ENCODE measurements at regions not wholly inside any gene's neighbourhood (a gene's known extent, or its start where the extent isn't known, plus 50 kb on each side); places are given as distances from the start of the nearest gene placed in this dataset.

- Mint-ChIP-seq H3K36me3 (ENCODE audit: insufficient read depth, unreplicated experiment) (no peaks in the 10 kb centered on the region), H3K4me3 (ENCODE audit: unreplicated experiment) (no peak overlapping the region), H3K27ac (ENCODE audit: unreplicated experiment) (no peak overlapping the region), H3K9me3 (ENCODE audit: unreplicated experiment) (no peaks in the 10 kb centered on the region), H3K4me1 (ENCODE audit: low read depth, unreplicated experiment) (peaks cover 6% of the 10 kb centered on the region), H3K27me3 (ENCODE audit: insufficient read depth, unreplicated experiment) (no peaks in the 10 kb centered on the region)
- DNase-seq, result no peak
- TF ChIP-seq CTCF (IDR thresholded peaks at IDR 0.05; ENCODE audit: insufficient read depth in 1 of 2, low read depth in 1 of 2, low read length in 1 of 2, severe bottlenecking in 1 of 2, unreplicated experiment in 1 of 2), result no peak
- ChIA-PET CTCF (no interaction called here), POLR2A (no interaction called here)
- intact Hi-C loops (cut with micrococcal nuclease; ENCODE audit: unreplicated experiment), result no loop called here
- Histone ChIP-seq H3K36me3 (ENCODE audit: control insufficient read depth, insufficient read depth, low read length) (no peaks in the 10 kb centered on the region), H3K4me3 (ENCODE audit: low read depth, low read length) (no peak overlapping the region), H3K27me3 (replicated peaks; ENCODE audit: control insufficient read depth, insufficient read depth, low read length) (no peaks in the 10 kb centered on the region), H3K4me1 (0 out of 2 replicates have a peak, but pooled peaks cover 6% of the 10 kb centered on the region), H3K9me3 (no peaks in the 10 kb centered on the region)
- BruUV-seq (replicated peaks), result no TSS peak
These were observed 1937.5 kb upstream of the SEL1L start for GRCh38 chr14:83470959-83471695.

GRCh38 chr14:83473416-83474235 lies 1940.0 kb upstream of the SEL1L start:
- H3K4me3 Mint-ChIP-seq (ENCODE audit: unreplicated experiment), result peak overlapping the region; percentile 35
- no peaks in the 10 kb centered on the region for H3K36me3 ChIP-seq (ENCODE audit: control insufficient read depth, insufficient read depth, low read length)
- ChIA-PET CTCF (no interaction called here), POLR2A (no interaction called here)
- no peak overlapping the region for H3K27ac Mint-ChIP-seq (ENCODE audit: unreplicated experiment)
- TF ChIP-seq CTCF (IDR thresholded peaks at IDR 0.05; ENCODE audit: insufficient read depth in 1 of 2, low read depth in 1 of 2, low read length in 1 of 2, severe bottlenecking in 1 of 2, unreplicated experiment in 1 of 2), result no peak
- peaks cover 6% of the 10 kb centered on the region for H3K4me1 Mint-ChIP-seq (ENCODE audit: low read depth, unreplicated experiment)
- H3K27me3 Mint-ChIP-seq (ENCODE audit: insufficient read depth, unreplicated experiment), result no peaks in the 10 kb centered on the region
- 0 out of 2 replicates have a peak, but pooled peaks cover 6% of the 10 kb centered on the region for H3K4me1 ChIP-seq
- H3K27me3 ChIP-seq (replicated peaks; ENCODE audit: control insufficient read depth, insufficient read depth, low read length), result no peaks in the 10 kb centered on the region
- no peak for DNase-seq
- no peaks in the 10 kb centered on the region for H3K9me3 Mint-ChIP-seq (ENCODE audit: unreplicated experiment)
- no peaks in the 10 kb centered on the region for H3K36me3 Mint-ChIP-seq (ENCODE audit: insufficient read depth, unreplicated experiment)
- H3K9me3 ChIP-seq, result 0 out of 2 replicates have a peak, but pooled peaks cover 6% of the 10 kb centered on the region
- no peak overlapping the region for H3K4me3 ChIP-seq (ENCODE audit: low read depth, low read length)
- no TSS peak for BruUV-seq (replicated peaks)
- intact Hi-C loops (cut with micrococcal nuclease; ENCODE audit: unreplicated experiment), result no loop called here

GRCh38 chr14:83478741-83479140 lies 1945.1 kb upstream of the SEL1L start:
- Mint-ChIP-seq H3K36me3 (ENCODE audit: insufficient read depth, unreplicated experiment) (no peaks in the 10 kb centered on the region), H3K9me3 (ENCODE audit: unreplicated experiment) (no peaks in the 10 kb centered on the region), H3K4me3 (ENCODE audit: unreplicated experiment) (no peak overlapping the region), H3K27ac (ENCODE audit: unreplicated experiment) (no peak overlapping the region), H3K27me3 (ENCODE audit: insufficient read depth, unreplicated experiment) (no peaks in the 10 kb centered on the region), H3K4me1 (ENCODE audit: low read depth, unreplicated experiment) (peaks cover 6% of the 10 kb centered on the region)
- no peaks in the 10 kb centered on the region for H3K36me3 ChIP-seq (ENCODE audit: control insufficient read depth, insufficient read depth, low read length)
- no peak for DNase-seq
- no peak for TF ChIP-seq CTCF (IDR thresholded peaks at IDR 0.05; ENCODE audit: insufficient read depth in 1 of 2, low read depth in 1 of 2, low read length in 1 of 2, severe bottlenecking in 1 of 2, unreplicated experiment in 1 of 2)
- 0 out of 2 replicates have a peak, but pooled peaks cover 7% of the 10 kb centered on the region for H3K9me3 ChIP-seq
- ChIA-PET POLR2A (no interaction called here), CTCF (no interaction called here)
- H3K27me3 ChIP-seq (replicated peaks; ENCODE audit: control insufficient read depth, insufficient read depth, low read length), result no peaks in the 10 kb centered on the region
- H3K4me1 ChIP-seq, result 0 out of 2 replicates have a peak, but pooled peaks cover 6% of the 10 kb centered on the region
- intact Hi-C loops (cut with micrococcal nuclease; ENCODE audit: unreplicated experiment), result no loop called here
- no peak overlapping the region for H3K4me3 ChIP-seq (ENCODE audit: low read depth, low read length)
- BruUV-seq (replicated peaks), result no TSS peak

Data from Caco-2 (cell line).